ENCODE measurements at regions not wholly inside any gene's neighbourhood (a gene's known extent, or its start where the extent isn't known, plus 50 kb on each side); places are given as distances from the start of the nearest gene placed in this dataset.

DNA sequence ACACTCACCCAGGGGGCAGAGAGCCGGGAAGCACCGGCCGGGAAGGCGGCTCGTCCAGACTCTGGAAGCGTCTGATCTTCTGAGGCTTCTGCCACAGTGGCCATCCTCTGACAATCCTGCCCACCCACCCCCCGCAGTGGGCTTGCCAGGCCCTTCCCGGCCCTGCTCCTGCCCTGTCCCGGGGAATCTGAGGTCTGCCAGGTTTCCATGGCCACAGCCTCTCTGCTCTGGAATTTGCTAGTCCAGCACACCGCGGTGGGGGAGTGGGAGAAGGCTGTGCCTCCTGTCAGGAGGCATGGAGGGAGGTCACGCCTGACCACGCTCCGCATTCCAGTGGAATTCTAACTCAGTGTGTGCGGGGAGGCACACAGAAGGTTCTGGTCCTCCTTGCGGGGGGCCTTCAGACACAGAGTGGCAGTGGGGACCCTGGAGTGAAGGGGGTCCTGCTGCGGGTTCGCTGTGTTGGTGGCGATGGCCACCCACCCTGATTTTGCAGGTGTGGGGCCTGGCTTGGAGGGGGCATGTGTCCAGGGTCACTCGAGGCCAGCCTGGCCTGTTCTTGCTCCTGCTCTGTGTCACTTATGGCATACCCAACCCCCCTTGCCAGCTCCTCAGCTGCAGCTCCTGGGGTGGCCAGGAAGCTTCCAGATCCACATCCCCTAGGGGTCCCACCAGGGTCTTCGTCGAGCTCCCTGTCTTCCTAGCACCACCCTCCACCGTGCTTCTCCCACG, 55.6 kb upstream of the ADRA2C start:
- Histone ChIP-seq H3K27ac (ENCODE audit: low read length) (no peak overlapping the region), H3K9me2 (ENCODE audit: insufficient read depth, low read length) (no peaks in the 10 kb centered on the region), H3K79me2 (replicated peaks; ENCODE audit: insufficient read depth, low read length) (no peaks in the 10 kb centered on the region), H3K9ac (ENCODE audit: low read length) (no peak overlapping the region), H4K20me1 (ENCODE audit: insufficient read depth) (no peaks in the 10 kb centered on the region), H2AFZ (ENCODE audit: low read depth, low read length) (no peak overlapping the region), H3K4me3 (ENCODE audit: low read length) (no peak overlapping the region), H3F3A (ENCODE audit: insufficient read depth, low read length, poor library complexity, severe bottlenecking) (no peaks in the 10 kb centered on the region), H3K4me2 (ENCODE audit: low read length) (no peak overlapping the region), H3K9me3 (ENCODE audit: low read length) (no peaks in the 10 kb centered on the region), H3K36me3 (ENCODE audit: insufficient read depth, low read length) (no peaks in the 10 kb centered on the region), H3K27me3 (ENCODE audit: insufficient read depth, low read depth, low read length) (no peaks in the 10 kb centered on the region)
- TF ChIP-seq, protein P1, sequence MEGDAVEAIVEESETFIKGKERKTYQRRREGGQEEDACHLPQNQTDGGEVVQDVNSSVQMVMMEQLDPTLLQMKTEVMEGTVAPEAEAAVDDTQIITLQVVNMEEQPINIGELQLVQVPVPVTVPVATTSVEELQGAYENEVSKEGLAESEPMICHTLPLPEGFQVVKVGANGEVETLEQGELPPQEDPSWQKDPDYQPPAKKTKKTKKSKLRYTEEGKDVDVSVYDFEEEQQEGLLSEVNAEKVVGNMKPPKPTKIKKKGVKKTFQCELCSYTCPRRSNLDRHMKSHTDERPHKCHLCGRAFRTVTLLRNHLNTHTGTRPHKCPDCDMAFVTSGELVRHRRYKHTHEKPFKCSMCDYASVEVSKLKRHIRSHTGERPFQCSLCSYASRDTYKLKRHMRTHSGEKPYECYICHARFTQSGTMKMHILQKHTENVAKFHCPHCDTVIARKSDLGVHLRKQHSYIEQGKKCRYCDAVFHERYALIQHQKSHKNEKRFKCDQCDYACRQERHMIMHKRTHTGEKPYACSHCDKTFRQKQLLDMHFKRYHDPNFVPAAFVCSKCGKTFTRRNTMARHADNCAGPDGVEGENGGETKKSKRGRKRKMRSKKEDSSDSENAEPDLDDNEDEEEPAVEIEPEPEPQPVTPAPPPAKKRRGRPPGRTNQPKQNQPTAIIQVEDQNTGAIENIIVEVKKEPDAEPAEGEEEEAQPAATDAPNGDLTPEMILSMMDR (IDR thresholded peaks at IDR 0.05; ENCODE audit: poor library complexity, severe bottlenecking): no peak
- TF ChIP-seq RAD21 (conservative IDR thresholded peaks at IDR 0.05) (no peak), MXI1 (conservative IDR thresholded peaks at IDR 0.05; ENCODE audit: poor library complexity, severe bottlenecking) (no peak), POLR2AphosphoS5 (IDR thresholded peaks at IDR 0.05) (no peak), TAF1 (IDR thresholded peaks at IDR 0.05; ENCODE audit: low read depth) (no peak), EP300 (conservative IDR thresholded peaks at IDR 0.05; ENCODE audit: poor library complexity, severe bottlenecking) (no peak), SMC3 (conservative IDR thresholded peaks at IDR 0.05; ENCODE audit: poor library complexity) (no peak), EZH2 (IDR thresholded peaks at IDR 0.05; ENCODE audit: borderline replicate concordance, insufficient read depth, low read length, poor library complexity, severe bottlenecking) (no peak)
- TF ChIP-seq, protein P2, sequence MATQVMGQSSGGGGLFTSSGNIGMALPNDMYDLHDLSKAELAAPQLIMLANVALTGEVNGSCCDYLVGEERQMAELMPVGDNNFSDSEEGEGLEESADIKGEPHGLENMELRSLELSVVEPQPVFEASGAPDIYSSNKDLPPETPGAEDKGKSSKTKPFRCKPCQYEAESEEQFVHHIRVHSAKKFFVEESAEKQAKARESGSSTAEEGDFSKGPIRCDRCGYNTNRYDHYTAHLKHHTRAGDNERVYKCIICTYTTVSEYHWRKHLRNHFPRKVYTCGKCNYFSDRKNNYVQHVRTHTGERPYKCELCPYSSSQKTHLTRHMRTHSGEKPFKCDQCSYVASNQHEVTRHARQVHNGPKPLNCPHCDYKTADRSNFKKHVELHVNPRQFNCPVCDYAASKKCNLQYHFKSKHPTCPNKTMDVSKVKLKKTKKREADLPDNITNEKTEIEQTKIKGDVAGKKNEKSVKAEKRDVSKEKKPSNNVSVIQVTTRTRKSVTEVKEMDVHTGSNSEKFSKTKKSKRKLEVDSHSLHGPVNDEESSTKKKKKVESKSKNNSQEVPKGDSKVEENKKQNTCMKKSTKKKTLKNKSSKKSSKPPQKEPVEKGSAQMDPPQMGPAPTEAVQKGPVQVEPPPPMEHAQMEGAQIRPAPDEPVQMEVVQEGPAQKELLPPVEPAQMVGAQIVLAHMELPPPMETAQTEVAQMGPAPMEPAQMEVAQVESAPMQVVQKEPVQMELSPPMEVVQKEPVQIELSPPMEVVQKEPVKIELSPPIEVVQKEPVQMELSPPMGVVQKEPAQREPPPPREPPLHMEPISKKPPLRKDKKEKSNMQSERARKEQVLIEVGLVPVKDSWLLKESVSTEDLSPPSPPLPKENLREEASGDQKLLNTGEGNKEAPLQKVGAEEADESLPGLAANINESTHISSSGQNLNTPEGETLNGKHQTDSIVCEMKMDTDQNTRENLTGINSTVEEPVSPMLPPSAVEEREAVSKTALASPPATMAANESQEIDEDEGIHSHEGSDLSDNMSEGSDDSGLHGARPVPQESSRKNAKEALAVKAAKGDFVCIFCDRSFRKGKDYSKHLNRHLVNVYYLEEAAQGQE (IDR thresholded peaks at IDR 0.05; ENCODE audit: borderline replicate concordance): no peak

DNA sequence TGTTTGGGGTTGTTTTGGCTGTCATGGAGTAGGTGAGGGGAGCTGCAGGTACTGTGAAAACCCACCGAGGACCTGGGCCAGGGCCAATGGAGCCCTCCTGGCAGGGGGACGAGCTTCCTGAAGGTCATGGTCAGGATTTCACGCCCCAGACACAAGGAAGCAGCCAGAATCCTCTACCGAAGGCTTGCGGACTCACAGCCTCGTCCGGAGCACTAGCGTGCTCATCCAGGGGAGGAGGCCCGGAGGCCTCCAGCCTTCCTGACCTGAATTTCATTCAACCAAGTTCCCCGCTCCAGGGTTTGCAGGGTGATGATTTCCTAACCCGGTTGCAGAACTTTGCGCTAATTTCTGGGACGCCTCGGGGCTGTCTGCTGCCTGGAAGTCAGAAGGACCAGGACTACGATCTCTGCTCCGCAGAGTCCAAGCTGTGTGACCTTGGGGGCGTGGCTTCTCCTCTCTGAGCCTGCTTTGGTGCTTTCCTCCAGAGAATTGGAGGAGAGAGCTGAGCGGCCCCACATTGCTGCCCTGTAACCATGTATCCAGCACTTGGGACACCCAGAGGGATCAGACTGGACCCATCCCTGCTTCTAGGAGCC, 56.2 kb upstream of the ADRA2C start:
- Histone ChIP-seq H4K20me1 (ENCODE audit: insufficient read depth) (no peaks in the 10 kb centered on the region), H3K9me2 (ENCODE audit: insufficient read depth, low read length) (no peaks in the 10 kb centered on the region), H3K27me3 (ENCODE audit: insufficient read depth, low read depth, low read length) (no peaks in the 10 kb centered on the region), H3K4me2 (ENCODE audit: low read length) (no peak overlapping the region), H3K27ac (ENCODE audit: low read length) (no peak overlapping the region), H3K9ac (ENCODE audit: low read length) (no peak overlapping the region), H3F3A (ENCODE audit: insufficient read depth, low read length, poor library complexity, severe bottlenecking) (no peaks in the 10 kb centered on the region), H3K9me3 (ENCODE audit: low read length) (no peaks in the 10 kb centered on the region), H3K79me2 (replicated peaks; ENCODE audit: insufficient read depth, low read length) (no peaks in the 10 kb centered on the region), H3K36me3 (ENCODE audit: insufficient read depth, low read length) (no peaks in the 10 kb centered on the region), H2AFZ (ENCODE audit: low read depth, low read length) (no peak overlapping the region), H3K4me3 (ENCODE audit: low read length) (no peak overlapping the region)
- TF ChIP-seq EZH2 (IDR thresholded peaks at IDR 0.05; ENCODE audit: borderline replicate concordance, insufficient read depth, low read length, poor library complexity, severe bottlenecking) (no peak), MXI1 (conservative IDR thresholded peaks at IDR 0.05; ENCODE audit: poor library complexity, severe bottlenecking) (no peak), TAF1 (IDR thresholded peaks at IDR 0.05; ENCODE audit: low read depth) (no peak), RAD21 (conservative IDR thresholded peaks at IDR 0.05) (no peak)
- TF ChIP-seq, protein P1 (IDR thresholded peaks at IDR 0.05; ENCODE audit: poor library complexity, severe bottlenecking): no peak

Measured in neural cell (in vitro differentiated cells).